Liver (tissue), 3 donors: ENCODE measurements at regions not wholly inside any gene's neighbourhood (a gene's known extent, or its start where the extent isn't known, plus 50 kb on each side); places are given as distances from the start of the nearest gene placed in this dataset.

Experiments
- FOXA1 ChIP-seq: IDR thresholded peaks from 2 replicates; pipeline ENCODE4 v1.6.1; 2016; ENCODE audit warnings: antibody characterized with exemption
- JUND ChIP-seq, 2 donors: IDR thresholded peaks; 2 replicates each; pipeline ENCODE4 v1.6.1; 2016; ENCODE audit warnings: antibody characterized with exemption in 2 of 2
- RAD21 ChIP-seq, 2 donors: IDR thresholded peaks; 2 replicates each; pipeline ENCODE4 v1.6.1; 2016; ENCODE audit warnings: antibody characterized with exemption in 2 of 2, mild to moderate bottlenecking in 2 of 2
- RXRA ChIP-seq, 2 donors: IDR thresholded peaks; 2 replicates each; pipeline ENCODE4 v1.6.1; 2017 to 2018; ENCODE audit warnings: antibody characterized with exemption in 2 of 2, mild to moderate bottlenecking in 1 of 2
- SP1 ChIP-seq: IDR thresholded peaks from 2 replicates; pipeline ENCODE4 v1.6.1; 2018; ENCODE audit warnings: antibody characterized with exemption, mild to moderate bottlenecking
- TAF1 ChIP-seq: conservative IDR thresholded peaks from 2 replicates; pipeline ENCODE4 v1.6.1; 2016; ENCODE audit warnings: antibody characterized with exemption, mild to moderate bottlenecking
- YY1 ChIP-seq: IDR thresholded peaks from 2 replicates; pipeline ENCODE4 v1.6.1; 2016; ENCODE audit warnings: antibody characterized with exemption, mild to moderate bottlenecking
- TF ChIP-seq, protein P1 (sequence below): fragments of 150-350 bp; IDR thresholded peaks from 2 replicates; pipeline ENCODE4 v1.5.1; 2017; ENCODE audit warnings: improper control_type of control experiment, low read depth, low read length; ENCODE audit not compliant: missing input control
- TF ChIP-seq, protein P2 (sequence below): IDR thresholded peaks from 2 replicates; pipeline ENCODE4 v1.6.1; 2016; ENCODE audit warnings: antibody characterized with exemption
- donor health status: healthy.
- donor health status: healthy.

DNA sequence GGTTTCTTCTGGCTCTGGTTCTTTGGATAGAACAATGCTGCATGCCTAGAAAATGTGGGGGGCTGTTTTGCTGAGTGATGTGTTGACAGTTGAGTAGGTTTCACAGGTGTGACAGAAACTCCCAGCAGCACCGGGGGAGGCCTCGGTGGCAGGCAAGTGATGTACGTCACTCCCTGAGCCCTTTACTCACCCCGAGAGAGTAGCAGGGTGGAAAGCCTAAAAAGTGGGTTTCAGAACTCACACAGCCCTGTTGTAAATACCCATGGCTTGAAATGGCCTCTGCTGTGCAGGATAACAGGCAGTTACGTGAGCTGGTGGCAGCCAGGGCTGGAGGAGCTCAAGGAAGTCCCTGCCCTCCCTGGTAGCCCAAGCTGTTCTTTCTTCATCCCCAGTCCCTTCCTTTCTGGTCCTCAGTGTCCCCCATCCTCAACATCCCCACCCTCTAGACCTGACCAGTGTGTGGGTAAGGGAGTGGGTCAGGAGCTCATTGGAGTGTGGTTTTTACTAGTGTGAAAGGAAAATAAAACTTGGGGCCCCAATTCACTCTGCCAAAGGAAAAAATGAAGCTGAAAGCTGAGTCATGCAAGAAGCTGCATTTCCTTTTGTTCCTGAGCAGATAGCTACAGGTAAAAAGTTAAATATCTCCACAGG, 258.1 kb downstream of the STK31 start:
- TF ChIP-seq, protein P1, sequence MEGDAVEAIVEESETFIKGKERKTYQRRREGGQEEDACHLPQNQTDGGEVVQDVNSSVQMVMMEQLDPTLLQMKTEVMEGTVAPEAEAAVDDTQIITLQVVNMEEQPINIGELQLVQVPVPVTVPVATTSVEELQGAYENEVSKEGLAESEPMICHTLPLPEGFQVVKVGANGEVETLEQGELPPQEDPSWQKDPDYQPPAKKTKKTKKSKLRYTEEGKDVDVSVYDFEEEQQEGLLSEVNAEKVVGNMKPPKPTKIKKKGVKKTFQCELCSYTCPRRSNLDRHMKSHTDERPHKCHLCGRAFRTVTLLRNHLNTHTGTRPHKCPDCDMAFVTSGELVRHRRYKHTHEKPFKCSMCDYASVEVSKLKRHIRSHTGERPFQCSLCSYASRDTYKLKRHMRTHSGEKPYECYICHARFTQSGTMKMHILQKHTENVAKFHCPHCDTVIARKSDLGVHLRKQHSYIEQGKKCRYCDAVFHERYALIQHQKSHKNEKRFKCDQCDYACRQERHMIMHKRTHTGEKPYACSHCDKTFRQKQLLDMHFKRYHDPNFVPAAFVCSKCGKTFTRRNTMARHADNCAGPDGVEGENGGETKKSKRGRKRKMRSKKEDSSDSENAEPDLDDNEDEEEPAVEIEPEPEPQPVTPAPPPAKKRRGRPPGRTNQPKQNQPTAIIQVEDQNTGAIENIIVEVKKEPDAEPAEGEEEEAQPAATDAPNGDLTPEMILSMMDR, result no peak
- TF ChIP-seq TAF1 (no peak), SP1 (no peak), RXRA (IDR thresholded peaks at IDR 0.05) (no peak), JUND (IDR thresholded peaks at IDR 0.05) (no peak), FOXA1 (no peak), YY1 (no peak), RAD21 (IDR thresholded peaks at IDR 0.05) (no peak)
- TF ChIP-seq, protein P2, sequence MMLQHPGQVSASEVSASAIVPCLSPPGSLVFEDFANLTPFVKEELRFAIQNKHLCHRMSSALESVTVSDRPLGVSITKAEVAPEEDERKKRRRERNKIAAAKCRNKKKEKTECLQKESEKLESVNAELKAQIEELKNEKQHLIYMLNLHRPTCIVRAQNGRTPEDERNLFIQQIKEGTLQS, result no peak
